ENCODE measurements at regions not wholly inside any gene's neighbourhood (a gene's known extent, or its start where the extent isn't known, plus 50 kb on each side); places are given as distances from the start of the nearest gene placed in this dataset.

- no peaks in the 10 kb centered on the region for H3K4me1 ChIP-seq (ENCODE audit: insufficient read depth)
- intact Hi-C loops (cut with DNase I): no loop called here
- H3K36me3 ChIP-seq: no peaks in the 10 kb centered on the region
- 89 to 95% (median 94%) methylated on average over 1 of the region's 1 CpG for WGBS, 3 donors
- no peak overlapping the region for H3K4me3 ChIP-seq
- no peaks in the 10 kb centered on the region for H3K27me3 ChIP-seq
- H3K27ac ChIP-seq: no peak overlapping the region
- no peaks in the 10 kb centered on the region for H3K9me3 ChIP-seq
- no peak for TF ChIP-seq CTCF (IDR thresholded peaks at IDR 0.05)
- TF ChIP-seq EP300 (IDR thresholded peaks at IDR 0.05): no peak
- TF ChIP-seq POLR2A (IDR thresholded peaks at IDR 0.05): no peak
- no peak for DNase-seq
Measured at GRCh38 chr2:57440437-57440836, 606.2 kb upstream of the VRK2 start.

GRCh38 chr2:57443086-57443485, 603.5 kb upstream of the VRK2 start:
- Histone ChIP-seq H3K9me3 (no peaks in the 10 kb centered on the region), H3K27me3 (no peaks in the 10 kb centered on the region), H3K4me1 (ENCODE audit: insufficient read depth) (no peaks in the 10 kb centered on the region), H3K27ac (no peak overlapping the region), H3K36me3 (no peaks in the 10 kb centered on the region), H3K4me3 (no peak overlapping the region)
- DNase-seq: no peak
- intact Hi-C loops (cut with DNase I): no loop called here
- TF ChIP-seq CTCF (IDR thresholded peaks at IDR 0.05) (no peak), POLR2A (IDR thresholded peaks at IDR 0.05) (no peak), EP300 (IDR thresholded peaks at IDR 0.05) (no peak)
- 81 to 83% (median 83%) methylated on average over 2 of the region's 2 CpGs for WGBS, 3 donors

DNA sequence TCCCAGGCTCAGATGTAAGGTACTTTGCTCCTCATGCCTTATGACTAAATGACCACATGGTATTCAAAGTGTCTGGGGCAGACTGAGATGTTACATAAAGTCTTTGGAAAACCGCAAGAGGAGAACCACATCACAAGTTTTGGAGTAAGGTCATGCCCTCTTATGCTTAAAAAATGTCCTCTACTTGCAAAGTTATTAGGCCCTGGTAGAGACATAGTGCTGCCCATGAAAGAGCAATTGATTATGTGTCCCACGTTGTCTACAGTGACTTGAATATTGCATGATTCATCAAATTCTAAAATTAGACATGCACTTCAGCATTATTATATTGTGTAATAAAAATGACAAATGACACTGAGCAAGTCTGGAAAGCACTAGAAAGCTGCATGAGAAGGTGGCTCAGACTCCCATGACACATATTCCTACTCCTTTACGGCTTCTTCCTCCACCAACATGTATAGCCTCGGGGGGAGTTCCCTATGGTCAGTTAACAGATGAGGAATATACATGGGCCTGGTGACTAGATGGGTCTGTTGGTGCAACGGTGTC, 602.6 kb upstream of the VRK2 start:
- H3K9me3 ChIP-seq: no peaks in the 10 kb centered on the region
- no peak overlapping the region for H3K27ac ChIP-seq
- no peaks in the 10 kb centered on the region for H3K27me3 ChIP-seq
- no peak for TF ChIP-seq EP300 (IDR thresholded peaks at IDR 0.05)
- no peak for TF ChIP-seq POLR2A (IDR thresholded peaks at IDR 0.05)
- no peak for TF ChIP-seq CTCF (IDR thresholded peaks at IDR 0.05)
- no peak for DNase-seq
- intact Hi-C loops (cut with DNase I): no loop called here
- H3K4me1 ChIP-seq (ENCODE audit: insufficient read depth): no peaks in the 10 kb centered on the region
- no peaks in the 10 kb centered on the region for H3K36me3 ChIP-seq
- no peak overlapping the region for H3K4me3 ChIP-seq
- 78 to 87% (median 82%) methylated on average over 5 of the region's 5 CpGs for WGBS, 3 donors

GRCh38 chr2:57444752-57445430, 601.7 kb upstream of the VRK2 start:
- 82 to 86% (median 86%) methylated on average over 5 of the region's 5 CpGs for WGBS, 3 donors
- Histone ChIP-seq H3K4me1 (ENCODE audit: insufficient read depth) (no peaks in the 10 kb centered on the region), H3K27me3 (no peaks in the 10 kb centered on the region), H3K36me3 (no peaks in the 10 kb centered on the region), H3K9me3 (no peaks in the 10 kb centered on the region), H3K4me3 (no peak overlapping the region), H3K27ac (no peak overlapping the region)
- intact Hi-C loops (cut with DNase I): no loop called here
- no peak for TF ChIP-seq POLR2A (IDR thresholded peaks at IDR 0.05)
- no peak for TF ChIP-seq CTCF (IDR thresholded peaks at IDR 0.05)
- no peak for TF ChIP-seq EP300 (IDR thresholded peaks at IDR 0.05)
- DNase-seq: no peak

All from ovary (tissue), 7 donors.